ENCODE measurements at regions not wholly inside any gene's neighbourhood (a gene's known extent, or its start where the extent isn't known, plus 50 kb on each side); places are given as distances from the start of the nearest gene placed in this dataset.

DNA sequence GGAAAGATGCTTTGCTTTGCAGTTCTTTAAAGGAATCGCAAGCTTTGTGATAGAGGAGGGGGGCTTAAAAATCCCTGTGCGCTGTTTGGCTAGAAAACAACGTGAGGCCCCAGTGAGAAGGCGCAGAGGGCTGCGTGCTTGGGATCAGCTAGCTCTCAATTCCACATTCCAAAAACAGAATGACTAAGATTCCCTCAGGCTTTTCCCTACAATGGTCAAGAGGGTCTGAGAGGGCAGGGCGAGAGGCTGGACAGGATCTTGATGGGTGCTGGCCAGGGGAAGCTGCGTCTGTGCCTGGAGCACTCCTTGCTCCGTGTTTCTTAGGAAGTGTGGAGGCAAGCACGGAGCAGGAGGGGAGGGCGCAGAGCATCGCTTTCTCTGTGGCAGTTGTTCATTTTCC lies 72.1 kb upstream of the INHBA start:
- TF ChIP-seq, protein P1, sequence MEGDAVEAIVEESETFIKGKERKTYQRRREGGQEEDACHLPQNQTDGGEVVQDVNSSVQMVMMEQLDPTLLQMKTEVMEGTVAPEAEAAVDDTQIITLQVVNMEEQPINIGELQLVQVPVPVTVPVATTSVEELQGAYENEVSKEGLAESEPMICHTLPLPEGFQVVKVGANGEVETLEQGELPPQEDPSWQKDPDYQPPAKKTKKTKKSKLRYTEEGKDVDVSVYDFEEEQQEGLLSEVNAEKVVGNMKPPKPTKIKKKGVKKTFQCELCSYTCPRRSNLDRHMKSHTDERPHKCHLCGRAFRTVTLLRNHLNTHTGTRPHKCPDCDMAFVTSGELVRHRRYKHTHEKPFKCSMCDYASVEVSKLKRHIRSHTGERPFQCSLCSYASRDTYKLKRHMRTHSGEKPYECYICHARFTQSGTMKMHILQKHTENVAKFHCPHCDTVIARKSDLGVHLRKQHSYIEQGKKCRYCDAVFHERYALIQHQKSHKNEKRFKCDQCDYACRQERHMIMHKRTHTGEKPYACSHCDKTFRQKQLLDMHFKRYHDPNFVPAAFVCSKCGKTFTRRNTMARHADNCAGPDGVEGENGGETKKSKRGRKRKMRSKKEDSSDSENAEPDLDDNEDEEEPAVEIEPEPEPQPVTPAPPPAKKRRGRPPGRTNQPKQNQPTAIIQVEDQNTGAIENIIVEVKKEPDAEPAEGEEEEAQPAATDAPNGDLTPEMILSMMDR (IDR thresholded peaks at IDR 0.05) = no peak
- TF ChIP-seq POLR2A (IDR thresholded peaks at IDR 0.05) = no peak
